HEK293T (cell line): ENCODE measurements at regions not wholly inside any gene's neighbourhood (a gene's known extent, or its start where the extent isn't known, plus 50 kb on each side); places are given as distances from the start of the nearest gene placed in this dataset.

Experiments
- BHLHE40 ChIP-seq: fragments of 450-650 bp; IDR thresholded peaks from 2 replicates; pipeline ENCODE4 v1.6.1; 2016; ENCODE audit warnings: mild to moderate bottlenecking, moderate library complexity, borderline replicate concordance
- CTBP1 ChIP-seq: fragments of 450-650 bp; IDR thresholded peaks from 2 replicates; pipeline ENCODE4 v1.6.1; 2016; ENCODE audit warnings: borderline replicate concordance
- ELF4 ChIP-seq: fragments of 450-650 bp; IDR thresholded peaks from 2 replicates; pipeline ENCODE4 v1.6.1; 2017; ENCODE audit warnings: antibody characterized with exemption
- FOXA1 ChIP-seq: fragments of 450-650 bp; IDR thresholded peaks from 2 replicates; pipeline ENCODE4 v1.6.1; 2016; ENCODE audit warnings: mild to moderate bottlenecking
- PKNOX1 ChIP-seq: fragments of 450-650 bp; IDR thresholded peaks from 2 replicates; pipeline ENCODE4 v1.6.1; 2016
- SP1 ChIP-seq: fragments of 450-650 bp; IDR thresholded peaks from 2 replicates; pipeline ENCODE4 v1.6.1; 2017
- SUZ12 ChIP-seq: fragments of 450-650 bp; IDR thresholded peaks from 2 replicates; pipeline ENCODE4 v1.6.1; 2016; ENCODE audit warnings: mild to moderate bottlenecking
- TARDBP ChIP-seq: fragments of 450-650 bp; IDR thresholded peaks from 2 replicates; pipeline ENCODE4 v1.6.1; 2016

GRCh38 chr16:54503856-54504219, 217.3 kb upstream of the IRX3 start:
- TF ChIP-seq SP1 (no peak), TARDBP (no peak), CTBP1 (no peak), FOXA1 (no peak), ELF4 (no peak), SUZ12 (no peak), PKNOX1 (no peak), BHLHE40 (no peak)
